ENCODE measurements at regions not wholly inside any gene's neighbourhood (a gene's known extent, or its start where the extent isn't known, plus 50 kb on each side); places are given as distances from the start of the nearest gene placed in this dataset. TPM values are rescaled to one million over a fixed set of nuclear protein-coding genes. Genes with fewer than 3 reads are reported as not detected.
"Not testable (repeated sequence)": the region's sequence is repeated elsewhere in the genome, so short reads cannot be mapped to it uniquely, and the experiment has no call there.

- not testable (repeated sequence) for DNase-seq (ENCODE audit: low spot score); ATAC-seq (ENCODE audit: low FRiP score)
Measured at GRCh38 chr10:38423634-38424033, 329.5 kb downstream of the ZNF37A start.

GRCh38 chr10:38430242-38430641 lies 336.1 kb downstream of the ZNF37A start:
- ATAC-seq (ENCODE audit: low FRiP score); DNase-seq (ENCODE audit: low spot score): not testable (repeated sequence)

- ATAC-seq (ENCODE audit: low FRiP score) = not testable (repeated sequence)
Measured at GRCh38 chr10:38437359-38437758, 343.2 kb downstream of the ZNF37A start.

GRCh38 chr10:38448614-38449355 lies 354.6 kb downstream of the ZNF37A start:
- not testable (repeated sequence) for DNase-seq (ENCODE audit: low spot score); ATAC-seq (ENCODE audit: low FRiP score)

More at GRCh38 chr10:38437359-38437758, 343.2 kb downstream of the ZNF37A start:
- not testable (repeated sequence) for DNase-seq (ENCODE audit: low spot score)

- DNase-seq (ENCODE audit: low spot score); ATAC-seq (ENCODE audit: low FRiP score): not testable (repeated sequence)
Measured at GRCh38 chr10:38449618-38450017, 355.5 kb downstream of the ZNF37A start.

GRCh38 chr10:38450372-38451057 lies 356.4 kb downstream of the ZNF37A start:
- ATAC-seq (ENCODE audit: low FRiP score); DNase-seq (ENCODE audit: low spot score): not testable (repeated sequence)

- ATAC-seq (ENCODE audit: low FRiP score); DNase-seq (ENCODE audit: low spot score): not testable (repeated sequence)
Measured at GRCh38 chr10:38451306-38451967, 357.3 kb downstream of the ZNF37A start.

Small RNA genes in the stretch of these regions (small RNA-seq; reads per million reads assigned to genes)
- gene AL117339.3 = not detected
- not detected for gene RNU6-1118P
